ENCODE measurements at regions not wholly inside any gene's neighbourhood (a gene's known extent, or its start where the extent isn't known, plus 50 kb on each side); places are given as distances from the start of the nearest gene placed in this dataset.
"Not testable (repeated sequence)": the region's sequence is repeated elsewhere in the genome, so short reads cannot be mapped to it uniquely, and the experiment has no call there.

GRCh38 chr12:65678172-65678571, 146.1 kb upstream of the HMGA2 start:
- TF ChIP-seq EP300 (IDR thresholded peaks at IDR 0.05; ENCODE audit: borderline replicate concordance in 1 of 2, low read depth in 1 of 2, low read length in 1 of 2); CTCF (IDR thresholded peaks at IDR 0.05); USF2 (IDR thresholded peaks at IDR 0.05; ENCODE audit: borderline replicate concordance, low read depth, low read length); RAD21 (IDR thresholded peaks at IDR 0.05; ENCODE audit: low read length); SIN3A (IDR thresholded peaks at IDR 0.05; ENCODE audit: borderline replicate concordance, low read depth, low read length); SMC3 (IDR thresholded peaks at IDR 0.05; ENCODE audit: low read depth, low read length); POLR2AphosphoS5 (IDR thresholded peaks at IDR 0.05; ENCODE audit: low read depth, low read length); GABPA (IDR thresholded peaks at IDR 0.05; ENCODE audit: low read depth); REST (IDR thresholded peaks at IDR 0.05; ENCODE audit: low read depth, low read length); NFIC (IDR thresholded peaks at IDR 0.05; ENCODE audit: borderline replicate concordance): not testable (repeated sequence)

Measured in SK-N-SH (cell line).